Mesodermal cell (in vitro differentiated cells): ENCODE measurements at regions not wholly inside any gene's neighbourhood (a gene's known extent, or its start where the extent isn't known, plus 50 kb on each side); places are given as distances from the start of the nearest gene placed in this dataset.

Source experiments
- H3K27ac ChIP-seq: 2 replicates; pipeline ENCODE4 v1.7.0; 2013; ENCODE audit warnings: mild to moderate bottlenecking, low read depth, low read length, moderate library complexity; ENCODE audit not compliant: severe bottlenecking
- H3K36me3 ChIP-seq: 2 replicates; pipeline ENCODE4 v1.7.1; 2013; ENCODE audit warnings: mild to moderate bottlenecking, low read length, moderate library complexity; ENCODE audit not compliant: control insufficient read depth, insufficient read depth
- H3K4me1 ChIP-seq: one replicate; pipeline ENCODE4 v1.7.1; 2013; ENCODE audit warnings: mild to moderate bottlenecking, low read length; ENCODE audit not compliant: insufficient read depth, control insufficient read depth, poor library complexity, severe bottlenecking
- H3K4me3 ChIP-seq: 2 replicates; pipeline ENCODE4 v1.7.0; 2013; ENCODE audit warnings: low read length, control low read depth, mild to moderate bottlenecking; ENCODE audit not compliant: insufficient read depth, poor library complexity, severe bottlenecking; ENCODE audit errors: extremely low read depth
- H3K9me3 ChIP-seq: 2 replicates; pipeline ENCODE4 v1.7.1; 2013; ENCODE audit warnings: mild to moderate bottlenecking, low read length, moderate library complexity; ENCODE audit not compliant: control insufficient read depth
- WGBS, 2 experiments: methylation state at CpG; one replicate each; pipeline ENCODE4 v1.1.5; 2013; ENCODE audit warnings: missing lambda C conversion rate in 2 of 2; ENCODE audit not compliant: insufficient coverage in 2 of 2; 5-methylcytosine and 5-hydroxymethylcytosine counted together

DNA sequence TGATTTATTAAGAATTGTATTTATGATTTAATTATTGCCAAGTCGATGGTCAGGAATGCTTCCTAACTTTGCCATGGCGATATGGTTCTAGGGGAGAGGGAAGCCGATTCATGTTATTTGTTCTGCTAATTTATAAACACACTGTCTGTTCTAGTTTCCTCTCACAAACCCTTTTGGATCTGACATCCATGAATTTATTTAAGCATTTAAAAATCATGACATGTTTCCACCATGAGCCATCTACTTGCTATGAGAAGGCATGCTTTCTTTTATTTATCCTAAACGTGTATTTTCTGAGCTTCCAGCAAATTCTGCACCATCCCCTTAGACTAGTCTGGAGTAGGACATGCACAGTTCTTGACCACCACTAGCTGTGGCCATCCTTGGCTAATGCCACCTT, 136.6 kb upstream of the STC2 start:
- Histone ChIP-seq H3K9me3 (no peaks in the 10 kb centered on the region), H3K27ac (no peak overlapping the region), H3K36me3 (no peaks in the 10 kb centered on the region), H3K4me1 (no peaks in the 10 kb centered on the region), H3K4me3 (no peak overlapping the region)
- 80 to 100% methylated on average over 1 of the region's 4 CpGs for WGBS, 2 experiments

DNA sequence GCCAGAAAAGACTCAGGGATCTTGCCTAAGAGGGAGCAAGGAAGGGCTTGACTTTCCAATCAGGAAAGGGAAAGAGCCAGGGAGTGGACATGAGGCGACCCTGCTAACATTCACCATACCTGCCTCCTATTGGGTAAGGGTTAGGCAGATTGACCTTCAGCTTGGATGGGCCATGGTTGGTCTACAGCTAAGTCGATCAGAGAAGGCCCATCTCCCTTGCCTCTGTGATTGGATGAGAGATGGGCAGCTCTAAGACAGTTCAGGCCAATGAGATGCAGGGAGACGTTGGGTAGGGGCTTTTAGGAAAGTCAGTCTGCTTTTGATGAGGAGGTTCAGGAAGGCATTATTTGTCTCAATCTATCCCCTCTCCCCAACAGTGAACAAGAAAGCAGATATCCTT, 135.0 kb upstream of the STC2 start:
- H3K27ac ChIP-seq = no peak overlapping the region
- H3K4me1 ChIP-seq = no peaks in the 10 kb centered on the region
- 71 to 100% methylated on average over 1 of the region's 3 CpGs for WGBS, 2 experiments
- H3K9me3 ChIP-seq = no peaks in the 10 kb centered on the region
- H3K4me3 ChIP-seq = no peak overlapping the region
- H3K36me3 ChIP-seq = no peaks in the 10 kb centered on the region

DNA sequence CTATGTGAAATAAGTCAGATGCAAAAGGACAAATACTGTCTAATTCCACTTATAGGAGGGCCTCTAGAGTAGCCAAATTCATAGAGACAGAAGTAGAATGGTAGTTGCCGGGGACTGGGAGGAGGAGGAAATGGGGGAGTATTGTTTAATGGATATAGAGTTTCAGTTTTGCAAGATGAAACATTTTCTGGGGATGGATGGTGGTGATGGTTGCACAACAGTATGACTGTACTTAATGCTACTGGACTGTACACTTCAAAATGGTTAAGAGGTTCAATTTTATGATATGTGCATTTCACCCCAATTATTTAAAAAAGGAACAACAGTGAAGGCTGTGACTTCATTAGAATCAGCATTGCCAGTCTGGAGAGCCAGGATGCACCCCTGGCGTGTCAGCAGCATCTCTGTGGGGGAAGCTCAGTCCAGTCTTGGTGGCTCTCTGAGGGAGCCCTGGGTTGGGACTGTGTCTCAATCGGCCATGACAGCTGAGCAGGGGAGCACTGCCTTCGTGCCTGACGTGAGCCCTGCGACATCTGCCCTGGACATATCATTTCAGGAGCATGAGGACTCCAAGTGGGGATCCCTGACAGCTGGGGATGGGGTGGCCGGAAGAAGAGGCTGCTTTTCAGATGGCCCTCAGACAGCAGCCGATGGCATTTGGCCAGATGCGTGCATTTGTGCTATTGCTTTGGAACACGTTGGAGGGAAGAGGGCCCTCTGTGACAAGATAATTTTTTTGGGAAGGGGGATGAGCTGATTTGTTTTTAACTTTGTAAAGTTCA, 130.8 kb upstream of the STC2 start:
- H3K27ac ChIP-seq = no peak overlapping the region
- H3K4me1 ChIP-seq = peaks cover 28% of the 10 kb centered on the region
- H3K36me3 ChIP-seq = no peaks in the 10 kb centered on the region
- H3K4me3 ChIP-seq = no peak overlapping the region
- WGBS, 2 experiments = 85 to 87% methylated on average over 8 to 9 of the region's 10 CpGs
- H3K9me3 ChIP-seq = no peaks in the 10 kb centered on the region

DNA sequence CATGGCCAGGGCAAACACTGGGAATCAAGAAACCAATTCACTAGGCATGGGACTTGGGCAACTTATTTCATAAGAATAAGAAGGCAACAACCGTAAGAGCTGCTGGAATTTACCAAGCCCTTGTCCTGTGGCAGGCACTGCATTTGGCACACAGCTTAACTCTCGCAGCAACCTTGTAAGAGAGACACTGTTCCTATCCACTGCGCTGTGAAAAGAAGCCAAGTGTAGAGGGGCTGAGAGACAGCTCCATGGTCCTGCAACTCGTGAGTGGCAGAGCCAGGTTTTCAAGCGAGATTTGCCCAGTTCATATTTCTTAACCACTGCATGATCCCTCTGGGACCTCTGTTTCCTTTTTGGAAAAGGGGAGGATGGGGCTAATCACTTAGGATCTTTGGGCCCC, 129.3 kb upstream of the STC2 start:
- 97 to 100% methylated on average over 1 to 3 of the region's 5 CpGs for WGBS, 2 experiments
- no peak overlapping the region for H3K4me3 ChIP-seq
- no peak overlapping the region for H3K27ac ChIP-seq

DNA sequence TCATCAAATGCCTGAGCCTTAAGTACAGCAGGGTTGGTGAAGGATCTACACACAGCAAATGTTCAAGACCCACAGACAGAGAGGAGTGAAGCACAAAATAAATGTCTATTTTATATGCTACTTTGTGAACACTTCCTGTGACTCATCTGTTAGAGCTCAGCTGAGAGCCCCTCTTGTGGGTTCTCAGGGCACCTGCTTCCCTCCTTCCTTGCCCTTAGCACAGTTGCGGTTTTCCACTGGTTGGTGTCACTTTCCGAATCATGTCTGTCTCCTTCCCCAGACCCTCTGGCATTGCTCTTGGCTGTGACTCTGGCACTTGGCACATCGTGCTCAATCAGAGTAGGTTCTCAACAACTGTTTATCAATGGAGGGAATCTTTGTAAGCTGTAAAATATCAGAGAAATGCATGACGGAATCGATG, 128.5 kb upstream of the STC2 start:
- H3K4me1 ChIP-seq = peaks cover 41% of the 10 kb centered on the region
- H3K36me3 ChIP-seq = no peaks in the 10 kb centered on the region
- no peak overlapping the region for H3K4me3 ChIP-seq
- no peak overlapping the region for H3K27ac ChIP-seq
- H3K9me3 ChIP-seq = no peaks in the 10 kb centered on the region
- 87 to 90% methylated on average over 3 to 4 of the region's 5 CpGs for WGBS, 2 experiments

More for the DNA sequence above, 129.3 kb upstream of the STC2 start:
- peaks cover 41% of the 10 kb centered on the region for H3K4me1 ChIP-seq
- H3K36me3 ChIP-seq = no peaks in the 10 kb centered on the region
- H3K9me3 ChIP-seq = no peaks in the 10 kb centered on the region

DNA sequence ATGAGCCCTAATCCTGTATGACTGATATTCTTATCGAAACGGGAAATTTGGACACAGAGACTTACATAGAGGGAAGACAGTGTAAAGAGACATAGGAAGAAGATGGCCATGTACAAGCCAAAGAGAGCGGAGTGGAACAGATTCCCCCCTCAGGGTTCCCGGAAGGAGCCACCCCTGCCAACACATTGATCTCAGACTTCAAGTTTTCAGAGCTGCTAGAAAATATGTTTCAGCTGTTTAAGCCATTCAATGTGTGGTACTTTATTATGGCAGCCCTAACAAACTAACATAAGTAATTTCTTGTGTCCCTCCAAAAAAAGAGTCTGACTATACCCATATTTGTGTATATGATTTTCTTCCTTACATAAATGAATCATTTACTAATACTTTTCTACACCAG, 128.0 kb upstream of the STC2 start:
- Histone ChIP-seq H3K27ac (peak overlapping the region; percentile 99), H3K36me3 (no peaks in the 10 kb centered on the region), H3K9me3 (no peaks in the 10 kb centered on the region), H3K4me1 (peaks cover 41% of the 10 kb centered on the region), H3K4me3 (no peak overlapping the region)
- WGBS, 2 experiments = 94 to 97% methylated on average over 4 of the region's 4 CpGs

DNA sequence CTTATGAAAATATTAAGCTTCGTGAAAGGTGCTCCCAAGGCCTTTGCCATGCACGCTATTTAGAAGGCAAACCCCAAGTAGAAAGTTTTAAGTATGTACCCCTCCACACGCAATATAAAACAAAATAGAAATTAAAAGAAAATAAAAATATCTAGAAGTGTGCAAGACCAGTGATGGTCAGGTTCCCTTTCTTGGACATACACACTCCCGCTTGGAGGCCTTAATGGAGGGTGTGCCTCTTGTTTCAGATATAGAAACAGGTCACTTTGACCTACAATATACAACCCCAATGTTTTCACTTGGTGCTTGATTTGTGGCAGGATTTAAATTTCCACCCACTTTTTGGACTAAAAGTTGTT, 127.4 kb upstream of the STC2 start:
- no CpG with 5 or more reads among the region's 4 CpGs for WGBS, 2 experiments
- Histone ChIP-seq H3K36me3 (no peaks in the 10 kb centered on the region), H3K4me3 (no peak overlapping the region), H3K27ac (peak overlapping the region; percentile 99), H3K9me3 (no peaks in the 10 kb centered on the region), H3K4me1 (peaks cover 41% of the 10 kb centered on the region)

DNA sequence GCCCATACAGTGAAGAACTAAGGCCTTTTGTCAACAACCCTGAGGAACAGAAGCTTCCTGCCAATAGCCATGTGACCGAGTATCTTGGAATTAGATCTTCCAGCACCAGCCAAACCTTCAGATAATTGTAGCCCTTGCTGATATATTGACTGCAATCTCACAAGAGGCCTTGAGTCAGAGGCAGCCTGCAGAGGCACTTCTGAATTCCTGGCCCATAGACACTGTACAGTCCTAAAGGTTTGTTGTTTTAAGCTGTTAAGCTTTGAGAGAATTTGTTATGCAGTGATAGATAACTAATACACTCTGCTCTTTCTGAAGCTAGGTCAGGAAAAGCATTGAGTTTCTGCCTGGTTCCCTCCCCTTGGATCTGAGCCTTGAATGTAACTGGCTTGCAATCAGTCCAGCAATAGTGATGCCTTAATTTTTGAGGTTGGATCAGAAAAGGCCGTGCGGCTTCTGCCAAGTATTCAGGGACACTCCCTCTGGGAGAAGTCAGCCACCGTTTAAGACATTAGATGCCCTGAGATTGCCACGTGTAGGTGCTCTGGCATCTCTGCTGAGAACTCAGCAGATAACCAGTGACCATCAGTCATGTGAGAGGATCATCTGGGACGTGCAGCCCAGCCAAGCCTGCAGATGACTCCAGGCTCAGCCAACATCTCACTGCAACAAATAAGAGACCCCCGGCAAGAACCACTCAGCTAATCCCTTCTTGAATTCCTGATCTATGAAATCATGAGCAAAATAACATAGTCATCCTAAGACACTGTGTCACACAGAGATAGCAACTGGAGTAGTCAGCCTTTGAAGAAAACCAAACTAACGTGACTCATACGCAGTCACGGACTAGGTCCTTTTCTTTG, 126.8 kb upstream of the STC2 start:
- WGBS, 2 experiments = 73 to 76% methylated on average over 8 to 10 of the region's 10 CpGs

DNA sequence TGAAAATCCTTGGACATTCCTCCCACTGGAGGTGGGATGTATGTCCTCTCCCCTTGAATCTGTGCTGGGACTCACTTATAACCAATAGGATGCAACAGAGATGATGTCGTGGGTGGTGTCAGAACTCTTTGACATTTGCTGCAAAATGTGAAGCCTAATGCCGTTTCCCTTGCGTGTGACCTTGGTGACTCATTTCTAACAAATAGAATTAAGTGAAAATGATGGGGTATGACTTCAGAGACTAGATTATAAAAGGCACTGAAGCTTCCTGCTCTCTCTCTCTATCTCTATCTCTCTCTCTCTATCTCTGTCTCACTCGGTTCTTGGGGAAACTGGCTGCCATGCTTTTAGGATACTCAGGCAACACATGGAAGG, 126.1 kb upstream of the STC2 start:
- Histone ChIP-seq H3K4me3 (no peak overlapping the region), H3K36me3 (no peaks in the 10 kb centered on the region), H3K27ac (peak overlapping the region; percentile 99), H3K4me1 (peaks cover 41% of the 10 kb centered on the region), H3K9me3 (no peaks in the 10 kb centered on the region)
- 83 to 91% methylated on average over 1 to 3 of the region's 4 CpGs for WGBS, 2 experiments

More for the DNA sequence above, 126.8 kb upstream of the STC2 start:
- Histone ChIP-seq H3K4me1 (peaks cover 41% of the 10 kb centered on the region), H3K27ac (peak overlapping the region; percentile 99), H3K36me3 (no peaks in the 10 kb centered on the region), H3K9me3 (no peaks in the 10 kb centered on the region), H3K4me3 (no peak overlapping the region)

DNA sequence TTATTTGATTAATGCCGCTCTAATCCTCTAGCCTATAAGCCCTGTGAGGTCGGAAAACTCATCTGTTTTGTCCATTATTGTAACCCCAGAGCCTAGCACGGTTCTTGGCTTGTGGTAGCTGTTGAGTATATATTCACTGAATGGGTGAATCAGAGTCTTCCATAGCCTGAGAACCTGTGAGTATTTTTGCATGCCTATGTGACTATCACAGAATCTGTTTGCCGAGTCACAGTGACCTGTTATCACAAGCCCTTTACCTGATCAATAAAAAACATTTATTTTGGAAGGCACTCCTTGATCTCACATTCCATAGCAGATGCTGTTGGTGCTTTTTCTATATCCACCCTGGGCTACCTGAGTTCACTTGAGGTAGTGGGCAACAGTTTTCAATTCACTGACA, 125.0 kb upstream of the STC2 start:
- H3K4me3 ChIP-seq = no peak overlapping the region
- H3K27ac ChIP-seq = peak overlapping the region; percentile 99
- no peaks in the 10 kb centered on the region for H3K36me3 ChIP-seq
- peaks cover 41% of the 10 kb centered on the region for H3K4me1 ChIP-seq
- 92 to 93% methylated on average over 3 of the region's 4 CpGs for WGBS, 2 experiments
- no peaks in the 10 kb centered on the region for H3K9me3 ChIP-seq
